ENCODE measurements at regions not wholly inside any gene's neighbourhood (a gene's known extent, or its start where the extent isn't known, plus 50 kb on each side); places are given as distances from the start of the nearest gene placed in this dataset.

- no peak for TF ChIP-seq CTCF (conservative IDR thresholded peaks at IDR 0.05; ENCODE audit: low read length)
- TF ChIP-seq EZH2phosphoT487 (IDR thresholded peaks at IDR 0.05; ENCODE audit: borderline replicate concordance, low read depth, low read length) = no peak
Observed at GRCh38 chr2:35378791-35379190, 976.8 kb upstream of the CRIM1 start.

Data from OCI-LY7 (cell line).